ENCODE measurements at regions not wholly inside any gene's neighbourhood (a gene's known extent, or its start where the extent isn't known, plus 50 kb on each side); places are given as distances from the start of the nearest gene placed in this dataset.
"Not testable (repeated sequence)": the region's sequence is repeated elsewhere in the genome, so short reads cannot be mapped to it uniquely, and the experiment has no call there.

DNA sequence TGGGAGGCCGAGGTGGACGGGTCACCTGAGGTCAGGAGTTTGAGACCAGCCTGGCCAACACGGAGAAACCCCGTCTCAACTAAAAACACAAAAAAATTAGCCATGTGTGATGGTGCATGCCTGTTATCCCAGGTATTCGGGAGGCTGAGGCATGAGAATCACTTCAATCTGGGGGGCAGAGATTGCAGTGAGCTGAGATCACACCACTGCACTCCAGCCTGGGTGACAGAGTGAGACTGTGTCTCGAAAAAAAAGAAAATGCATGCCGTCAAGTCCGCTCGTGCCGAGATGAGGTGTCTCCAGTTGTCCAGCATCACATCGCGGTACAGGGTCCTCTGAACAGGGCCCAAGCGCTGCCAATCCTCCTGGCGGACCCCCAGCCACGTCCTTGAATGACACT is 71.2 kb upstream of the GOLGA6L6 start:
- TF ChIP-seq CTCF (IDR thresholded peaks at IDR 0.05); POLR2A (IDR thresholded peaks at IDR 0.05); POLR2AphosphoS5 (IDR thresholded peaks at IDR 0.05; ENCODE audit: insufficient read depth in 1 of 2, low read depth in 1 of 2): not testable (repeated sequence)
